ENCODE measurements at regions not wholly inside any gene's neighbourhood (a gene's known extent, or its start where the extent isn't known, plus 50 kb on each side); places are given as distances from the start of the nearest gene placed in this dataset.

GRCh38 chr13:73479351-73479750 lies 420.5 kb downstream of the KLF5 start:
- TF ChIP-seq CTCF (IDR thresholded peaks at IDR 0.05; ENCODE audit: low read depth, low read length, missing control alignments): no peak
- H3K4me3 ChIP-seq (replicated peaks; ENCODE audit: low read depth, low read length): no peak overlapping the region
- no peak for DNase-seq (ENCODE audit: extremely low read depth, low read depth)

- no peak overlapping the region for H3K4me3 ChIP-seq (replicated peaks; ENCODE audit: low read depth, low read length)
- no peak for DNase-seq (ENCODE audit: extremely low read depth, low read depth)
- no peak for TF ChIP-seq CTCF (IDR thresholded peaks at IDR 0.05; ENCODE audit: low read depth, low read length, missing control alignments)
Measured at GRCh38 chr13:73477441-73477840, 418.6 kb downstream of the KLF5 start.

DNA sequence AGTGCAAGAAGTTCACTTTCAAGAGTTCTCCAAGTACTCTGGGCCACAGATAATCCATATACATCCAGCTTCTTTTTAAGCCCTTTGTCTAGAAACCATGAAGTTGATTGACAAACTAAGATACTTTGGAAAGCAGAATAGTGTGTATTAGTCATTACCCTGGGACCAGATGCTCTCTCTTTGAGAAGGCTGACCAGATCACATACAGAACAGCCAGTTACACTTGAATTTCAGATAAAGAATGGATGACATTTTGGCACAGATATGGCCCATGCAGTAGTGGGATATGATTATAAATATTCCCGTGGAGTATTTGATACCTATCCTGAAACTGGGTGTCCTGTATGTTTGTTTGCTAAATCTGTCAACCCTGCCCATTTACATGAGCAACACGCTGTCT lies 414.2 kb downstream of the KLF5 start:
- H3K4me3 ChIP-seq (replicated peaks; ENCODE audit: low read depth, low read length): no peak overlapping the region
- DNase-seq (ENCODE audit: extremely low read depth, low read depth): no peak
- TF ChIP-seq CTCF (IDR thresholded peaks at IDR 0.05; ENCODE audit: low read depth, low read length, missing control alignments): no peak

DNA sequence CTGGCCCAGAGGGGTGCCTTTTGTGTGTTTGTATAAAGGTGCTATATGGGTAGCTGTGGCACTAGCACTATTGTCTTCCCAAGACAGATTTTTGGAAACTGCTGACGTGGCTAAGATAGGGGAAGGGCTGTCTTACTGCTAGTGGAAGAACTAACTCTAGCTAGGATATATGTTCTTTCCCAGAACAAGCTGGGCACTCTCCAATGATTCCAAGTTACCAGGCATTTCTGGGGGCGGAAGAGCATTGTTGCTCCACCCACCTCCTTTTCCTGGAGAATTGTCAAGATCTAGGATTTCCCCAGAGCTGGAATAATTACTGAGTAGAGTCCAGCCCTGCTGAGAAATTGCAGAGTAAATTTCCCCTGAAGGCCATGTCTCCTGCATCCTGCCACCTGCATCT lies 408.3 kb downstream of the KLF5 start:
- no peak for TF ChIP-seq CTCF (IDR thresholded peaks at IDR 0.05; ENCODE audit: low read depth, low read length, missing control alignments)
- H3K4me3 ChIP-seq (replicated peaks; ENCODE audit: low read depth, low read length): no peak overlapping the region
- no peak for DNase-seq (ENCODE audit: extremely low read depth, low read depth)

DNA sequence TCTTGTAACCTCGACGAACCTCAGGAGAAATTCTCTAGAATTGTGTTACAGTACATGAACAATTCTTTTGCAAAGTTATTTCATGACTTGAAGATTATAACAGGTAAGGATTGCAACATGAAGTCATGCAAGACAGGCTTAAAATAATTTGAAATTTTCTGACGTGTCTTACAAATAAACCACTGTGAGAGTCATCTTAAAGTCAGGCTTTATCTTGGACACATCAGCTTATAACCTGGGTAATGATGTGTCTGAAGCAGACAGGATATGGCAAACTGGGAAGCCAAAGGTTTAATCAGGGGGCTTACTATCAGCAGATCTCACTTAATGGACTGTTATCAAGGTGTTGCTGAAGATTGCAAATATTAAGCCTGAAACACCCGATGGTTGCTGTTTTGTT lies 407.8 kb downstream of the KLF5 start:
- no peak for DNase-seq (ENCODE audit: extremely low read depth, low read depth)
- TF ChIP-seq CTCF (IDR thresholded peaks at IDR 0.05; ENCODE audit: low read depth, low read length, missing control alignments): no peak
- no peak overlapping the region for H3K4me3 ChIP-seq (replicated peaks; ENCODE audit: low read depth, low read length)

DNA sequence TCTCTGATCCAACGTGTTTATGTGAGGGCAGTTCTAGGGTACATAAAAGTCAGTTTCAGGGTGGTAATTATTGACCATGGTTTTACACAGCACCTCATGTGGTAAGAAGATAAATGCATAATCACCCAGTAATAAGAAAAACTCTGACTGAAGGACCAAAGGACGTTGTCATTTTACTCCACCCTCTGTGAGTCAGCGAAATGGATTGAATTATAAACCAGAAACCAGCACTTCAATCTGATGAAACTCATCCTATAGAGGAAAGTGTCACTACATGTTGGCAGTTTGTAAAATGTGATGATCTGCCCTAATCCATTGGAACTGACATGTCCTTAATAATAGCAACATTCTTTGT lies 406.8 kb downstream of the KLF5 start:
- no peak for TF ChIP-seq CTCF (IDR thresholded peaks at IDR 0.05; ENCODE audit: low read depth, low read length, missing control alignments)
- no peak overlapping the region for H3K4me3 ChIP-seq (replicated peaks; ENCODE audit: low read depth, low read length)
- DNase-seq (ENCODE audit: extremely low read depth, low read depth): no peak

- DNase-seq (ENCODE audit: extremely low read depth, low read depth): no peak
- H3K4me3 ChIP-seq (replicated peaks; ENCODE audit: low read depth, low read length): no peak overlapping the region
- no peak for TF ChIP-seq CTCF (IDR thresholded peaks at IDR 0.05; ENCODE audit: low read depth, low read length, missing control alignments)
Measured at GRCh38 chr13:73464758-73465616, 406.2 kb downstream of the KLF5 start.

All from HFF-Myc (cell line).